AG04450 (cell line): ENCODE measurements at regions not wholly inside any gene's neighbourhood (a gene's known extent, or its start where the extent isn't known, plus 50 kb on each side); places are given as distances from the start of the nearest gene placed in this dataset.

Source experiments
- CTCF ChIA-PET: fragments of 300-600, 350-600 bp; formaldehyde crosslinking; extraction: SDS; loops from one replicate; lab custom pipeline; 2022; ENCODE audit warnings: antibody characterized with exemption, inconsistent platforms; lab: Charles Lee
- POLR2A ChIA-PET: fragments of 350-600 bp; formaldehyde crosslinking; extraction: SDS; loops from one replicate; lab custom pipeline; 2021; ENCODE audit warnings: antibody characterized with exemption, inconsistent platforms; lab: Yijun Ruan, JAX
- DNase-seq: peaks from one replicate; pipeline ENCODE4 v3.0.0-alpha.2; 2011; ENCODE audit warnings: low read depth, low spot score
- H3K27ac ChIP-seq: one replicate; pipeline ENCODE4 v1.5.1; 2012; ENCODE audit warnings: low read depth, low read length, control low read depth
- H3K27me3 ChIP-seq: one replicate; pipeline ENCODE4 v1.6.0; 2012; ENCODE audit warnings: low read length; ENCODE audit not compliant: control insufficient read depth, insufficient read depth
- H3K4me3 ChIP-seq: 2 replicates; pipeline ENCODE4 v1.5.1; 2011; ENCODE audit warnings: mild to moderate bottlenecking, low read depth, low read length, control low read depth
- H3K9me3 ChIP-seq: 2 replicates; pipeline ENCODE4 v1.5.1; 2012; ENCODE audit warnings: low read length; ENCODE audit not compliant: control insufficient read depth, insufficient read depth
- CTCF ChIP-seq: IDR thresholded peaks from 2 replicates; pipeline ENCODE4 v1.5.1; 2011; ENCODE audit warnings: low read depth, low read length, control low read depth, inconsistent platforms

- CTCF ChIA-PET: no interaction called here
- Histone ChIP-seq H3K4me3 (no peak overlapping the region), H3K27ac (no peak overlapping the region), H3K27me3 (no peaks in the 10 kb centered on the region), H3K9me3 (peaks cover 3% of the 10 kb centered on the region; the same call in 1 of the 2 replicates)
- POLR2A ChIA-PET: no interaction called here
- no peak for TF ChIP-seq CTCF
- no peak for DNase-seq
These were observed 135.3 kb upstream of the LYPLAL1 start for GRCh38 chr1:219038398-219038797.

GRCh38 chr1:219039017-219039681 lies 134.5 kb upstream of the LYPLAL1 start:
- Histone ChIP-seq H3K27me3 (no peaks in the 10 kb centered on the region), H3K4me3 (no peak overlapping the region), H3K27ac (no peak overlapping the region), H3K9me3 (peaks cover 3% of the 10 kb centered on the region; the same call in 1 of the 2 replicates)
- TF ChIP-seq CTCF: no peak
- POLR2A ChIA-PET: no interaction called here
- DNase-seq: no peak
- CTCF ChIA-PET: no interaction called here

GRCh38 chr1:219039682-219040154 lies 134.0 kb upstream of the LYPLAL1 start:
- no peaks in the 10 kb centered on the region for H3K27me3 ChIP-seq
- TF ChIP-seq CTCF: no peak
- no peak overlapping the region for H3K27ac ChIP-seq
- CTCF ChIA-PET: no interaction called here
- H3K9me3 ChIP-seq: peaks cover 3% of the 10 kb centered on the region; the same call in 1 of the 2 replicates
- H3K4me3 ChIP-seq: no peak overlapping the region
- no peak for DNase-seq
- POLR2A ChIA-PET: no interaction called here

- DNase-seq: no peak
- ChIA-PET POLR2A (no interaction called here), CTCF (no interaction called here)
- TF ChIP-seq CTCF: no peak
- H3K27ac ChIP-seq: no peak overlapping the region
- H3K27me3 ChIP-seq: no peaks in the 10 kb centered on the region
- H3K4me3 ChIP-seq: no peak overlapping the region
- H3K9me3 ChIP-seq: peaks cover 3% of the 10 kb centered on the region; the same call in 1 of the 2 replicates
These were observed 133.4 kb upstream of the LYPLAL1 start for GRCh38 chr1:219040291-219040690.

- Histone ChIP-seq H3K27ac (no peak overlapping the region), H3K9me3 (peaks cover 3% of the 10 kb centered on the region; the same call in 1 of the 2 replicates), H3K27me3 (no peaks in the 10 kb centered on the region), H3K4me3 (no peak overlapping the region)
- CTCF ChIA-PET: no interaction called here
- peak; percentile 66 for DNase-seq
- TF ChIP-seq CTCF: no peak
- POLR2A ChIA-PET: no interaction called here
These were observed 132.5 kb upstream of the LYPLAL1 start for GRCh38 chr1:219041141-219041540.
